ENCODE measurements at regions not wholly inside any gene's neighbourhood (a gene's known extent, or its start where the extent isn't known, plus 50 kb on each side); places are given as distances from the start of the nearest gene placed in this dataset.

- Mint-ChIP-seq H3K36me3 (ENCODE audit: insufficient read depth, unreplicated experiment) (no peaks in the 10 kb centered on the region), H3K4me3 (ENCODE audit: unreplicated experiment) (peak overlapping the region; percentile 58), H3K4me1 (ENCODE audit: low read depth, unreplicated experiment) (peaks cover 15% of the 10 kb centered on the region), H3K27me3 (ENCODE audit: insufficient read depth, unreplicated experiment) (no peaks in the 10 kb centered on the region), H3K9me3 (ENCODE audit: unreplicated experiment) (no peaks in the 10 kb centered on the region), H3K27ac (ENCODE audit: unreplicated experiment) (peak overlapping the region; percentile 67)
- no peaks in the 10 kb centered on the region for H3K27me3 ChIP-seq (replicated peaks; ENCODE audit: control insufficient read depth, insufficient read depth, low read length)
- no peaks in the 10 kb centered on the region for H3K4me1 ChIP-seq
- ChIA-PET CTCF (interaction anchor here (1.3 kb wide), 1 partner anchor 10 kb away, joined by 3 read pairs; no protein-coding TSS in a partner anchor), POLR2A (no interaction called here)
- H3K9me3 ChIP-seq: no peaks in the 10 kb centered on the region
- TF ChIP-seq, protein P1, sequence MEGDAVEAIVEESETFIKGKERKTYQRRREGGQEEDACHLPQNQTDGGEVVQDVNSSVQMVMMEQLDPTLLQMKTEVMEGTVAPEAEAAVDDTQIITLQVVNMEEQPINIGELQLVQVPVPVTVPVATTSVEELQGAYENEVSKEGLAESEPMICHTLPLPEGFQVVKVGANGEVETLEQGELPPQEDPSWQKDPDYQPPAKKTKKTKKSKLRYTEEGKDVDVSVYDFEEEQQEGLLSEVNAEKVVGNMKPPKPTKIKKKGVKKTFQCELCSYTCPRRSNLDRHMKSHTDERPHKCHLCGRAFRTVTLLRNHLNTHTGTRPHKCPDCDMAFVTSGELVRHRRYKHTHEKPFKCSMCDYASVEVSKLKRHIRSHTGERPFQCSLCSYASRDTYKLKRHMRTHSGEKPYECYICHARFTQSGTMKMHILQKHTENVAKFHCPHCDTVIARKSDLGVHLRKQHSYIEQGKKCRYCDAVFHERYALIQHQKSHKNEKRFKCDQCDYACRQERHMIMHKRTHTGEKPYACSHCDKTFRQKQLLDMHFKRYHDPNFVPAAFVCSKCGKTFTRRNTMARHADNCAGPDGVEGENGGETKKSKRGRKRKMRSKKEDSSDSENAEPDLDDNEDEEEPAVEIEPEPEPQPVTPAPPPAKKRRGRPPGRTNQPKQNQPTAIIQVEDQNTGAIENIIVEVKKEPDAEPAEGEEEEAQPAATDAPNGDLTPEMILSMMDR (IDR thresholded peaks at IDR 0.05; ENCODE audit: insufficient read depth in 1 of 2, low read depth in 1 of 2, low read length in 1 of 2, severe bottlenecking in 1 of 2, unreplicated experiment in 1 of 2): no peak
- no TSS peak for BruUV-seq (replicated peaks)
- no peaks in the 10 kb centered on the region for H3K36me3 ChIP-seq (ENCODE audit: control insufficient read depth, insufficient read depth, low read length)
- intact Hi-C loops (cut with micrococcal nuclease; ENCODE audit: unreplicated experiment): loop anchor here (10.0 kb wide), 1 partner anchor 90 kb away; no protein-coding TSS in a partner anchor
- H3K4me3 ChIP-seq (ENCODE audit: low read depth, low read length): no peak overlapping the region
- DNase-seq: peak; percentile 69 to 76
Observed at GRCh38 chr22:45105281-45105702, 58.4 kb upstream of the NUP50 start.

DNA sequence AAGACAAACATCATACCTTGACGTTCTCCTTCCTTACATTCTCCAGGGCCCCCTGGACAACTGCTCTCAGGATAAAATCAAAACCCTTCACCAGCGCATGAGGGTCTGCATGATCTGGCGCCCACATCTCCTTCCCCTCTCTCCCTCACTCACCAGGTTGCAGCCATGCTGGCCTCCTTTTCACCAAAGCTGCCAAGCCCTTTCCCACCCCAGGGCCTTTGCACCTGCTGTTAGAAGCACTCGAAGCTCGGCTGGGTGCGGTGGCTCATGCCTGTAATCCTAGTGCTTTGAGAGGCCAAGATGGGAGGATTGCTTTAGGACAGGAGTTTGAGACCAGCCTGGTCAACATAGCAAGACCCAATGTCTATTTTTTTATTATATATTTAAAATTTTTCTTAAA, 56.1 kb upstream of the NUP50 start:
- intact Hi-C loops (cut with micrococcal nuclease; ENCODE audit: unreplicated experiment): loop anchor here (10.0 kb wide), 1 partner anchor 87 kb away; no protein-coding TSS in a partner anchor
- Histone ChIP-seq H3K4me1 (no peaks in the 10 kb centered on the region), H3K27me3 (replicated peaks; ENCODE audit: control insufficient read depth, insufficient read depth, low read length) (no peaks in the 10 kb centered on the region), H3K4me3 (ENCODE audit: low read depth, low read length) (no peak overlapping the region), H3K9me3 (no peaks in the 10 kb centered on the region), H3K36me3 (ENCODE audit: control insufficient read depth, insufficient read depth, low read length) (no peaks in the 10 kb centered on the region)
- BruUV-seq (replicated peaks): no TSS peak
- Mint-ChIP-seq H3K27ac (ENCODE audit: unreplicated experiment) (no peak overlapping the region), H3K9me3 (ENCODE audit: unreplicated experiment) (no peaks in the 10 kb centered on the region), H3K4me3 (ENCODE audit: unreplicated experiment) (no peak overlapping the region), H3K4me1 (ENCODE audit: low read depth, unreplicated experiment) (peaks cover 15% of the 10 kb centered on the region), H3K27me3 (ENCODE audit: insufficient read depth, unreplicated experiment) (no peaks in the 10 kb centered on the region), H3K36me3 (ENCODE audit: insufficient read depth, unreplicated experiment) (no peaks in the 10 kb centered on the region)
- DNase-seq: no peak
- ChIA-PET CTCF (no interaction called here), POLR2A (no interaction called here)
- TF ChIP-seq, protein P1 (IDR thresholded peaks at IDR 0.05; ENCODE audit: insufficient read depth in 1 of 2, low read depth in 1 of 2, low read length in 1 of 2, severe bottlenecking in 1 of 2, unreplicated experiment in 1 of 2): no peak

- Mint-ChIP-seq H3K9me3 (ENCODE audit: unreplicated experiment) (peaks cover 10% of the 10 kb centered on the region), H3K27ac (ENCODE audit: unreplicated experiment) (no peak overlapping the region), H3K27me3 (ENCODE audit: insufficient read depth, unreplicated experiment) (no peaks in the 10 kb centered on the region), H3K4me3 (ENCODE audit: unreplicated experiment) (no peak overlapping the region), H3K4me1 (ENCODE audit: low read depth, unreplicated experiment) (no peaks in the 10 kb centered on the region), H3K36me3 (ENCODE audit: insufficient read depth, unreplicated experiment) (no peaks in the 10 kb centered on the region)
- ChIA-PET POLR2A (no interaction called here), CTCF (no interaction called here)
- no peaks in the 10 kb centered on the region for H3K36me3 ChIP-seq (ENCODE audit: control insufficient read depth, insufficient read depth, low read length)
- TF ChIP-seq, protein P1 (IDR thresholded peaks at IDR 0.05; ENCODE audit: insufficient read depth in 1 of 2, low read depth in 1 of 2, low read length in 1 of 2, severe bottlenecking in 1 of 2, unreplicated experiment in 1 of 2): no peak
- no peaks in the 10 kb centered on the region for H3K27me3 ChIP-seq (replicated peaks; ENCODE audit: control insufficient read depth, insufficient read depth, low read length)
- no peak overlapping the region for H3K4me3 ChIP-seq (ENCODE audit: low read depth, low read length)
- BruUV-seq (replicated peaks): no TSS peak
- DNase-seq: no peak
- intact Hi-C loops (cut with micrococcal nuclease; ENCODE audit: unreplicated experiment): no loop called here
- no peaks in the 10 kb centered on the region for H3K4me1 ChIP-seq
- H3K9me3 ChIP-seq: no peaks in the 10 kb centered on the region; the same call in 1 of the 2 replicates
Observed at GRCh38 chr22:45112136-45112879, 51.4 kb upstream of the NUP50 start.
